ENCODE measurements at regions not wholly inside any gene's neighbourhood (a gene's known extent, or its start where the extent isn't known, plus 50 kb on each side); places are given as distances from the start of the nearest gene placed in this dataset.

DNA sequence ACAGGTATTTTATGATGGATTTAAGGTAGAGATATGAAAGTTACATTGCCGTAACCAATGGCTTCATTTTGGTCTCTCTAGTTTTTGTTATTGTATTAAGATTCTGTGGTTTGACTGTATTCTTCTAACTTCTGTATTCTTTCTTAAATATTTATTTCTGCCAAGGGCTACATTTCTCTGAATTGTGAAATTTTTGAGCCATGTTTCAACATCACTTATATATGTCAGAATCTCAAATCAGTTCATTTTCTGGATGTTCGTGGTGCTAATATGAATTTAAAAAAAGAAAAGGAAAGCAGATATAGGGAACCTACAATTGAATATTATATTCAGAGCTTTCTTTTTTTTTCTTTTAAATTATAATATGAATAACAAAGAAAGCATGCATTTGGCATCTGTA lies 142.7 kb downstream of the ANXA1 start:
- TF ChIP-seq, protein P1, sequence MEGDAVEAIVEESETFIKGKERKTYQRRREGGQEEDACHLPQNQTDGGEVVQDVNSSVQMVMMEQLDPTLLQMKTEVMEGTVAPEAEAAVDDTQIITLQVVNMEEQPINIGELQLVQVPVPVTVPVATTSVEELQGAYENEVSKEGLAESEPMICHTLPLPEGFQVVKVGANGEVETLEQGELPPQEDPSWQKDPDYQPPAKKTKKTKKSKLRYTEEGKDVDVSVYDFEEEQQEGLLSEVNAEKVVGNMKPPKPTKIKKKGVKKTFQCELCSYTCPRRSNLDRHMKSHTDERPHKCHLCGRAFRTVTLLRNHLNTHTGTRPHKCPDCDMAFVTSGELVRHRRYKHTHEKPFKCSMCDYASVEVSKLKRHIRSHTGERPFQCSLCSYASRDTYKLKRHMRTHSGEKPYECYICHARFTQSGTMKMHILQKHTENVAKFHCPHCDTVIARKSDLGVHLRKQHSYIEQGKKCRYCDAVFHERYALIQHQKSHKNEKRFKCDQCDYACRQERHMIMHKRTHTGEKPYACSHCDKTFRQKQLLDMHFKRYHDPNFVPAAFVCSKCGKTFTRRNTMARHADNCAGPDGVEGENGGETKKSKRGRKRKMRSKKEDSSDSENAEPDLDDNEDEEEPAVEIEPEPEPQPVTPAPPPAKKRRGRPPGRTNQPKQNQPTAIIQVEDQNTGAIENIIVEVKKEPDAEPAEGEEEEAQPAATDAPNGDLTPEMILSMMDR (IDR thresholded peaks at IDR 0.05): no peak
- TF ChIP-seq POLR2AphosphoS5 (IDR thresholded peaks at IDR 0.05): no peak
- TF ChIP-seq POLR2A (IDR thresholded peaks at IDR 0.05): no peak

Data from stomach (tissue), 4 donors.